ENCODE measurements at regions not wholly inside any gene's neighbourhood (a gene's known extent, or its start where the extent isn't known, plus 50 kb on each side); places are given as distances from the start of the nearest gene placed in this dataset.

DNA sequence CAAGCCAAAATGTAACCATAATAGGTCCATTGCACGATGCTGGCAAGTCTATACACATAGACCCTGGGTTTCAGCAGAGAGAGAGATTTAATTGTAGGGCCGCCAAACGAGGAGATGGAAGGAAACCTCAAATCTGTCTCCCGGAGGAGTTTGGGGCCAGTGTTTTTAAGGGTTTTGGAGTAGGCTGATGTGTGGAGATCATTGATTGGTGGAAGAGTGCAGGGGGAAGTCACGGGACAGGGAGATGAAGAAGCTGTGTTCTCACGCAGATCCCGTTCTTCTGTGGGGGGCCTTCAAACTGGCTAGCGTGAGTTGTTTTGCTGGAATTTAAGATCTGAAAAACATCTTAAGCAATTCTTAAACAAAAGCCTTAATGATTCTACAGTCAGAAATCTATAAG lies 84.8 kb downstream of the KATNIP start (continued):
- TF ChIP-seq, protein P1, sequence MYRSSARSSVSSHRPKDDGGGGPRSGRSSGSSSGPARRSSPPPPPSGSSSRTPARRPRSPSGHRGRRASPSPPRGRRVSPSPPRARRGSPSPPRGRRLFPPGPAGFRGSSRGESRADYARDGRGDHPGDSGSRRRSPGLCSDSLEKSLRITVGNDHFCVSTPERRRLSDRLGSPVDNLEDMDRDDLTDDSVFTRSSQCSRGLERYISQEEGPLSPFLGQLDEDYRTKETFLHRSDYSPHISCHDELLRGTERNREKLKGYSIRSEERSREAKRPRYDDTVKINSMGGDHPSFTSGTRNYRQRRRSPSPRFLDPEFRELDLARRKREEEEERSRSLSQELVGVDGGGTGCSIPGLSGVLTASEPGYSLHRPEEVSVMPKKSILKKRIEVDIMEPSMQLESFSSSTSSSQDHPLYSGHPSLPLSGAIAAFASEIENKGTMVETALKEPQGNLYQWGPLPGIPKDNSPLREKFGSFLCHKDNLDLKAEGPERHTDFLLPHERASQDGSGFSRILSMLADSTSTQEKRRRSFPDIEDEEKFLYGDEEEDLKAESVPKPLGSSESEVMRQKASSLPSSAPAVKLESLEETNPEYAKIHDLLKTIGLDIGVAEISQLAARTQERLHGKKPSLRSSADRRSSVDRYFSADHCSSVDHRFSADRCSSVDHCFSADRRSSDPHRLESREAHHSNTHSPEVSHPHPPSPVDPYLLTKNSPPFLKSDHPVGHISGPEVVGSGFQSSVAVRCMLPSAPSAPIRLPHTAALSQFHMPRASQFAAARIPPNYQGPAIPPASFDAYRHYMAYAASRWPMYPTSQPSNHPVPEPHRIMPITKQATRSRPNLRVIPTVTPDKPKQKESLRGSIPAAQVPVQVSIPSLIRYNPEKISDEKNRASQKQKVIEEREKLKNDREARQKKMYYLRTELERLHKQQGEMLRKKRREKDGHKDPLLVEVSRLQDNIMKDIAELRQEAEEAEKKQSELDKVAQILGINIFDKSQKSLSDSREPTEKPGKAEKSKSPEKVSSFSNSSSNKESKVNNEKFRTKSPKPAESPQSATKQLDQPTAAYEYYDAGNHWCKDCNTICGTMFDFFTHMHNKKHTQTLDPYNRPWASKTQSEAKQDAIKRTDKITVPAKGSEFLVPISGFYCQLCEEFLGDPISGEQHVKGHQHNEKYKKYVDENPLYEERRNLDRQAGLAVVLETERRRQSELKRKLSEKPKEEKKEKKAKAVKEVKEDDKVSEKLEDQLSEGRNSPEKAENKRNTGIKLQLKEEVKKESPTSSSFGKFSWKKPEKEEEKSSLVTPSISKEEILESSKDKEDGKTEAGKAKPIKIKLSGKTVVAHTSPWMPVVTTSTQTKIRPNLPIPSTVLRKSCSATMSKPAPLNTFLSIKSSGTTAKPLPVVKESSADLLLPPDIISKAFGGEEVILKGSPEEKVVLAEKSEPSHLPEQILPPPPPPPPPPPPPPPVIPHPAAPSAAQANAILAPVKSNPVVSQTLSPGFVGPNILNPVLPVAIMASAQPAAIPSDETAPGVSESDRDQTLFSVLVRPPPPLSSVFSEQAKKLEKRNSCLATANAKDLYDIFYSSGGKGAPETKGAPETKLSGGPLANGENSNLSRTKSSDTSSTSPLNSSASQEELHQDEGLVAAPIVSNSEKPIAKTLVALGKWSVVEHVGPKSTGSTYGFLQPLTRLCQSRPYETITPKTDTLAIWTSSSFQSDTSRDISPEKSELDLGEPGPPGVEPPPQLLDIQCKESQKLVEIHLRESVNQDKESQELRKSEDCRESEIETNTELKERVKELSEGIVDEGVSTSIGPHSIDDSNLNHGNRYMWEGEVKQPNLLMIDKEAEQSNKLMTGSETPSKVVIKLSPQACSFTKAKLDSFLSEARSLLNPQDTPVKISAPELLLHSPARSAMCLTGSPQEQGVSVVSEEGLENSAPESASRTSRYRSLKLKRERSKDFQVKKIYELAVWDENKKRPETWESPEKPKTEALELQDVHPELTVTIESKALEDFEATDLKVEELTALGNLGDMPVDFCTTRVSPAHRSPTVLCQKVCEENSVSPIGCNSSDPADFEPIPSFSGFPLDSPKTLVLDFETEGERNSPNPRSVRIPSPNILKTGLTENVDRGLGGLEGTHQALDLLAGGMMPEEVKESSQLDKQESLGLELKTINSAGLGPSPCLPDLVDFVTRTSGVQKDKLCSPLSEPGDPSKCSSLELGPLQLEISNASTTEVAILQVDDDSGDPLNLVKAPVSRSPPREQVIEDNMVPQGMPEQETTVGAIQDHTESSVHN (CRISPR knock-in tag; IDR thresholded peaks at IDR 0.05) = no peak
- no peak for TF ChIP-seq TCF7 (IDR thresholded peaks at IDR 0.05; ENCODE audit: low read depth)

DNA sequence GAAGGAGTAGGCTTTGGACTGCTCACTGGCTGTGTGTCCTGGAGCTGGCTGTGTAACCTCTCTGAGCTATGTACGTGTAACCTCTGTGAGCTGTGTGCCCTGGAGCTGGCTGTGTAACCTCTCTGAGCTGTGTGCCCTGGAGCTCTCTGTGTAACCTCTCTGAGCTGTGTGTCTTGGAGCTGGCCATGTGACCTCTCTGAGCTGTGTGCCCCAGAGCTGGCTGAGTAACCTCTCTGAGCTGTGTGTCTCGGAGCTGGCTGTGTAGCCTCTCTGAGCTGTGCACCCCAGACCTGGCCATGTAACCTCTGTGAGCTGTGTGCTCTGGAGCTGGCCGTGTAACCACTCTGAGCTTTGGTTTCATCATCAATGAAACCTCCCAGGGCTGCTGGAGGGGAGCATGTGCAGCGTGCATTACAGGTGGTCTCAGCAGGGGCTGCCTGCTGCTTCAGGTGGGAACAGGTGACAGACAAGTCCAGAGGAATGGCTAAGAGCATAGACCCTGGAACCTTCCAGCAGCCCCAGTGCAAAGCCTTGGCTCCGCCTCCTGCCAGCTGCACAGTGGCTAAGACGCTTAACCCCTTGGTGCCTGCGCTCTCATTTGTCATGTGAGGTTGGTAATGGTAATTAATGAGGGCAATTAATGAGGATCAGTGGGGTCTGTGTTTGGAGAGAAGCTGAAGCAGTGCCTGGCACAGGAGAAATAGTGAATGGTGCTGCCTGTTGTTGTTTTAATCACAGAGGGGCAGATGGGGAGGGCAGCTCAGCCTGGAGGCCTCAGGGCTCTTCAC lies 86.7 kb downstream of the KATNIP start:
- POLR2A ChIA-PET = no interaction called here
- Histone ChIP-seq H3K4me2 (ENCODE audit: low read depth, low read length) (no peak overlapping the region), H2AFZ (ENCODE audit: low read length) (no peak overlapping the region), H3K27ac (ENCODE audit: extremely low read length, insufficient read depth, low read length) (no peak overlapping the region), H3K4me1 (ENCODE audit: insufficient read depth, low read length) (no peaks in the 10 kb centered on the region), H3K9me3 (ENCODE audit: low read length) (no peaks in the 10 kb centered on the region), H3K4me3 (replicated peaks in 1 of 3; ENCODE audit: insufficient read depth in 1 of 3, low read depth in 2 of 3, low read length in 3 of 3) (no peak overlapping the region), H3K79me2 (ENCODE audit: insufficient read depth, low read length) (no peaks in the 10 kb centered on the region), H3K9ac (ENCODE audit: insufficient read depth, low read depth, low read length) (no peak overlapping the region), H4K20me1 (ENCODE audit: insufficient read depth, low read length) (no peaks in the 10 kb centered on the region), H3K36me3 (replicated peaks in 1 of 2; ENCODE audit: control insufficient read depth in 1 of 2, insufficient read depth in 2 of 2, low read length in 2 of 2) (peaks cover 1 to 8% of the 10 kb centered on the region in 2 experiments; a peak in 3 of 5 replicates), H3K27me3 (ENCODE audit: control insufficient read depth in 1 of 2, insufficient read depth in 2 of 2, low read length in 2 of 2) (no peaks in the 10 kb centered on the region)
- ATAC-seq (no peak), DNase-seq (ENCODE audit: low spot score) (no peak), FAIRE-seq (no peak)
- BruUV-seq (replicated peaks) = no TSS peak
- WGBS (ENCODE audit: low lambda C conversion rate) = 96% methylated on average over 4 of the region's 7 CpGs
- CTCF ChIA-PET (ENCODE audit: low intra/inter-chr PET ratio, low total read pairs) = no interaction called here
- in situ Hi-C loops (cut with HindIII; ENCODE audit: extremely low pct_ligation_motif_present, low pct_unique_long_range_greater_than_20kb) = loop anchor here (5.0 kb wide), 1 partner anchor 231 kb away; no protein-coding TSS in a partner anchor
- intact Hi-C loops (cut with micrococcal nuclease; ENCODE audit: unreplicated experiment) = no loop called here
- TF ChIP-seq, protein P2, sequence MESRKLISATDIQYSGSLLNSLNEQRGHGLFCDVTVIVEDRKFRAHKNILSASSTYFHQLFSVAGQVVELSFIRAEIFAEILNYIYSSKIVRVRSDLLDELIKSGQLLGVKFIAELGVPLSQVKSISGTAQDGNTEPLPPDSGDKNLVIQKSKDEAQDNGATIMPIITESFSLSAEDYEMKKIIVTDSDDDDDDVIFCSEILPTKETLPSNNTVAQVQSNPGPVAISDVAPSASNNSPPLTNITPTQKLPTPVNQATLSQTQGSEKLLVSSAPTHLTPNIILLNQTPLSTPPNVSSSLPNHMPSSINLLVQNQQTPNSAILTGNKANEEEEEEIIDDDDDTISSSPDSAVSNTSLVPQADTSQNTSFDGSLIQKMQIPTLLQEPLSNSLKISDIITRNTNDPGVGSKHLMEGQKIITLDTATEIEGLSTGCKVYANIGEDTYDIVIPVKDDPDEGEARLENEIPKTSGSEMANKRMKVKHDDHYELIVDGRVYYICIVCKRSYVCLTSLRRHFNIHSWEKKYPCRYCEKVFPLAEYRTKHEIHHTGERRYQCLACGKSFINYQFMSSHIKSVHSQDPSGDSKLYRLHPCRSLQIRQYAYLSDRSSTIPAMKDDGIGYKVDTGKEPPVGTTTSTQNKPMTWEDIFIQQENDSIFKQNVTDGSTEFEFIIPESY (CRISPR knock-in tag; IDR thresholded peaks at IDR 0.05) = no peak
- TF ChIP-seq MXD4 (CRISPR knock-in tag; IDR thresholded peaks at IDR 0.05) = no peak
- no peak for TF ChIP-seq ZNF232 (CRISPR knock-in tag; IDR thresholded peaks at IDR 0.05; ENCODE audit: borderline replicate concordance)
- TF ChIP-seq KLF6 (CRISPR knock-in tag; IDR thresholded peaks at IDR 0.05) = no peak
- peak; percentile 97; the same call in 1 of the 2 replicates for TF ChIP-seq ZNF768 (CRISPR knock-in tag; IDR thresholded peaks at IDR 0.05)
- no peak for TF ChIP-seq ZNF354B (CRISPR knock-in tag; IDR thresholded peaks at IDR 0.05)
- TF ChIP-seq ZNF652 (CRISPR knock-in tag; IDR thresholded peaks at IDR 0.05; ENCODE audit: borderline replicate concordance, low read depth) = peak; percentile 49; the same call in 1 of the 2 replicates
- TF ChIP-seq, protein P3, sequence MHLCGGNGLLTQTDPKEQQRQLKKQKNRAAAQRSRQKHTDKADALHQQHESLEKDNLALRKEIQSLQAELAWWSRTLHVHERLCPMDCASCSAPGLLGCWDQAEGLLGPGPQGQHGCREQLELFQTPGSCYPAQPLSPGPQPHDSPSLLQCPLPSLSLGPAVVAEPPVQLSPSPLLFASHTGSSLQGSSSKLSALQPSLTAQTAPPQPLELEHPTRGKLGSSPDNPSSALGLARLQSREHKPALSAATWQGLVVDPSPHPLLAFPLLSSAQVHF (CRISPR knock-in tag; IDR thresholded peaks at IDR 0.05) = no peak
- no peak for TF ChIP-seq TP53 (CRISPR knock-in tag; conservative IDR thresholded peaks at IDR 0.05)
- TF ChIP-seq RBFOX2 (IDR thresholded peaks at IDR 0.05; ENCODE audit: low read depth, low read length) = no peak
- TF ChIP-seq ETV5 (CRISPR knock-in tag; IDR thresholded peaks at IDR 0.05; ENCODE audit: borderline replicate concordance) = no peak

Data from HepG2 (cell line).